ENCODE measurements at regions not wholly inside any gene's neighbourhood (a gene's known extent, or its start where the extent isn't known, plus 50 kb on each side); places are given as distances from the start of the nearest gene placed in this dataset.

GRCh38 chr6:170232186-170233002 lies 58.5 kb downstream of the DLL1 start:
- Histone ChIP-seq H4K20me1 (replicated peaks; ENCODE audit: control insufficient read depth, extremely low read depth, insufficient read depth, low read length) (no peaks in the 10 kb centered on the region), H3K79me2 (ENCODE audit: control insufficient read depth, insufficient read depth, low read length) (no peaks in the 10 kb centered on the region), H2AFZ (ENCODE audit: low read depth, low read length) (no peak overlapping the region), H3K4me2 (ENCODE audit: insufficient read depth, low read length) (no peak overlapping the region), H3K9me1 (replicated peaks; ENCODE audit: control insufficient read depth, extremely low read depth, insufficient read depth, low read length) (no peaks in the 10 kb centered on the region), H3K4me3 (replicated peaks in 1 of 3; ENCODE audit: insufficient read depth in 1 of 3, low read depth in 1 of 3, low read length in 3 of 3) (no peak overlapping the region), H3K9me3 (replicated peaks; ENCODE audit: control insufficient read depth, insufficient read depth, low read length) (no peaks in the 10 kb centered on the region), H3K4me1 (ENCODE audit: control insufficient read depth, extremely low read depth, insufficient read depth, low read length) (no peaks in the 10 kb centered on the region), H3K9ac (replicated peaks; ENCODE audit: extremely low read depth, insufficient read depth, low read length) (no peak overlapping the region), H3K27me3 (ENCODE audit: control insufficient read depth in 2 of 2, insufficient read depth in 2 of 2, low read length in 2 of 2) (peaks cover 0 to 1% of the 10 kb centered on the region in 2 experiments), H3K27ac (ENCODE audit: insufficient read depth, low read depth, low read length) (no peak overlapping the region), H3K36me3 (ENCODE audit: control insufficient read depth in 2 of 2, extremely low read depth in 1 of 2, insufficient read depth in 2 of 2, low read length in 2 of 2) (no peaks in the 10 kb centered on the region)
- dilution Hi-C loops (cut with MboI; ENCODE audit: extremely low pct_ligation_motif_present, low sequenced_read_pairs), result no loop called here
- FAIRE-seq, result no peak
- intact Hi-C loops (cut with micrococcal nuclease), result no loop called here
- POLR2A ChIA-PET, result no interaction called here
- BruUV-seq (replicated peaks), result no TSS peak
- CTCF ChIA-PET, result interaction anchor here (1.2 kb wide), 1 partner anchor 285 kb away, joined by 3 read pairs; no protein-coding TSS in a partner anchor
- TF ChIP-seq CTCF (IDR thresholded peaks at IDR 0.05; ENCODE audit: extremely low read depth in 1 of 2, insufficient read depth in 1 of 2, low read depth in 1 of 2, low read length in 2 of 2), result no peak
- no peak for TF ChIP-seq JUN (IDR thresholded peaks at IDR 0.05; ENCODE audit: borderline replicate concordance, insufficient read depth, insufficient read length, low read depth)
- no peak for TF ChIP-seq POLR2AphosphoS5 (IDR thresholded peaks at IDR 0.05; ENCODE audit: insufficient read depth, low read depth, low read length)
- no peak for TF ChIP-seq POLR2A (IDR thresholded peaks at IDR 0.05; ENCODE audit: low read depth, low read length)
- no peak for TF ChIP-seq MAX (IDR thresholded peaks at IDR 0.05; ENCODE audit: insufficient read depth, insufficient read length)
- TF ChIP-seq EZH2 (IDR thresholded peaks at IDR 0.05; ENCODE audit: borderline replicate concordance, low read depth, low read length, severe bottlenecking), result no peak
- TF ChIP-seq GATA2 (IDR thresholded peaks at IDR 0.05; ENCODE audit: insufficient read depth, insufficient read length, low read depth, low read length), result no peak
- no peak for TF ChIP-seq MYC (IDR thresholded peaks at IDR 0.05; ENCODE audit: low read depth, low read length)
- TF ChIP-seq FOS (IDR thresholded peaks at IDR 0.05; ENCODE audit: borderline replicate concordance, insufficient read depth, low read length), result no peak
- DNase-seq (ENCODE audit: low read depth, low spot score), result no peak
